HEK293T (cell line): ENCODE measurements at regions not wholly inside any gene's neighbourhood (a gene's known extent, or its start where the extent isn't known, plus 50 kb on each side); places are given as distances from the start of the nearest gene placed in this dataset.

Source experiments
- BHLHE40 ChIP-seq: fragments of 450-650 bp; IDR thresholded peaks from 2 replicates; pipeline ENCODE4 v1.6.1; 2016; ENCODE audit warnings: mild to moderate bottlenecking, moderate library complexity, borderline replicate concordance
- FOXA1 ChIP-seq: fragments of 450-650 bp; IDR thresholded peaks from 2 replicates; pipeline ENCODE4 v1.6.1; 2016; ENCODE audit warnings: mild to moderate bottlenecking
- FOXM1 ChIP-seq: fragments of 450-650 bp; IDR thresholded peaks from 2 replicates; pipeline ENCODE4 v1.6.1; 2017; ENCODE audit warnings: mild to moderate bottlenecking, borderline replicate concordance
- L3MBTL2 ChIP-seq: fragments of 450-650 bp; conservative IDR thresholded peaks from 2 replicates; pipeline ENCODE4 v1.6.1; 2016; ENCODE audit warnings: mild to moderate bottlenecking
- SP1 ChIP-seq: fragments of 450-650 bp; IDR thresholded peaks from 2 replicates; pipeline ENCODE4 v1.6.1; 2017
- SUZ12 ChIP-seq: fragments of 450-650 bp; IDR thresholded peaks from 2 replicates; pipeline ENCODE4 v1.6.1; 2016; ENCODE audit warnings: mild to moderate bottlenecking

- no peak for TF ChIP-seq L3MBTL2
- no peak for TF ChIP-seq FOXM1
- TF ChIP-seq SP1, result no peak
- TF ChIP-seq BHLHE40, result no peak
- TF ChIP-seq SUZ12, result no peak
- no peak for TF ChIP-seq FOXA1
These were observed 413.9 kb upstream of the JARID2 start for GRCh38 chr6:14831937-14832336.
